ENCODE measurements at regions not wholly inside any gene's neighbourhood (a gene's known extent, or its start where the extent isn't known, plus 50 kb on each side); places are given as distances from the start of the nearest gene placed in this dataset.

GRCh38 chr17:33778505-33779233 is 476.4 kb upstream of the CCL2 start:
- no peak for DNase-seq (ENCODE audit: low read depth)

GRCh38 chr17:33779234-33779591 is 475.9 kb upstream of the CCL2 start:
- peak; percentile 44 for DNase-seq (ENCODE audit: low read depth)

- DNase-seq (ENCODE audit: low read depth), result no peak
Measured at GRCh38 chr17:33785281-33785680, 469.8 kb upstream of the CCL2 start.

GRCh38 chr17:33786478-33786877 is 468.6 kb upstream of the CCL2 start:
- DNase-seq (ENCODE audit: low read depth), result no peak

DNA sequence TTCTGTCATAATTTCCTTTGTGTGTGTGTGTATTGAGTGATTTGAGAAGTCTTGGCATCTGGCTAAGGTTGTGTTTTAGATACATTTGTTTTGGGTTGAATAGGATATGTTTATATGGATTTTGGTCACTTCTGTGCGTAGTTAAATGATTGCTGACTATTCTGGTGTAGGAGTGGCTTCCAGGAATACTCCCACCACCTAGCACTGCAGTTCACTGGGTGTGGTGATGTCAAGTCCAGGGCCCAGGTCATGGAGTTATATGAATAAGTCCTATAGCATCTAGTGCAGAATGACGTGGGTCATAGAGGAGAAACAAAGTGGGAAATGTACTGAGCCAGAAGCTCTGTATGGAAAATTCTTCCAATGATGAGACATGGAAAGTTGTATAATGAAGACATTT is 465.4 kb upstream of the CCL2 start:
- no peak for DNase-seq (ENCODE audit: low read depth)

DNA sequence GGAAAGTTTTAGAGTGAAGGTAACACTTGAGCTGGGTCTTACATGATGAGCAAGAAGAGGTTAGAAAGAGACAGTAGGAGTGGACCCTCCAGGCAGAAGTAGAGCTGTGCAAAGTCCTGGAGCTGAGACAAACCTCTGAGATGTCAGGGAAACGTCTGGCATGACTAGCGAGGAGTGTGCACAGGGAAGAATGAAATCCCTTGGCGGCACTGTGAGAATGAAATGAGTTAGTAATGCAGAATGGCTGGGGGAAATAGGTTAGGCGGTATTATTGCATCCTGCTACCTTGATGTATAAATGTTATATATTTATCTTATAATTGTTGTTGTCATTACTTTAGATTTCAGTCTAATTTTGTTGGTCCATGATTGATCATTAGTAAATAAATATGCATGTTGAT is 457.9 kb upstream of the CCL2 start:
- no peak for DNase-seq (ENCODE audit: low read depth)

DNA sequence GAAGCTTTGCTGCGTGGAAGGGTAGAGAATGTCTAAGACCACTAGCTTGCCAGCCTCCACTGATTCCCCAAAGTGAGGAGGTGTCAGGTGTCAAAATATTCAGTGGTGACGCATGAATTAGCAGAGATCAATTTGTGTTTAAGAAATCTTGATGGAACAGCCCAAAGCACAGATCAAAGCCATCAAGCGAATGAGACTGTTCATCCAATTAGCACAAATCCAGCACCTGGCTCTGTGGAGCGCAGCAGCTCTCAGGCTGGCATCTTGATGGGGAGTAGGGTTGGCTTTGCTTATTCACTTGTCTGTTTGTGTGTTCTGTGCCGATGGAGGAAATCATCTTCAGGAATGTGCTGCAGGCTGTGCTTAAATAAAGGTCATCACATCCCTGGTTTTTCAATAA is 456.8 kb upstream of the CCL2 start:
- DNase-seq (ENCODE audit: low read depth), result no peak

DNA sequence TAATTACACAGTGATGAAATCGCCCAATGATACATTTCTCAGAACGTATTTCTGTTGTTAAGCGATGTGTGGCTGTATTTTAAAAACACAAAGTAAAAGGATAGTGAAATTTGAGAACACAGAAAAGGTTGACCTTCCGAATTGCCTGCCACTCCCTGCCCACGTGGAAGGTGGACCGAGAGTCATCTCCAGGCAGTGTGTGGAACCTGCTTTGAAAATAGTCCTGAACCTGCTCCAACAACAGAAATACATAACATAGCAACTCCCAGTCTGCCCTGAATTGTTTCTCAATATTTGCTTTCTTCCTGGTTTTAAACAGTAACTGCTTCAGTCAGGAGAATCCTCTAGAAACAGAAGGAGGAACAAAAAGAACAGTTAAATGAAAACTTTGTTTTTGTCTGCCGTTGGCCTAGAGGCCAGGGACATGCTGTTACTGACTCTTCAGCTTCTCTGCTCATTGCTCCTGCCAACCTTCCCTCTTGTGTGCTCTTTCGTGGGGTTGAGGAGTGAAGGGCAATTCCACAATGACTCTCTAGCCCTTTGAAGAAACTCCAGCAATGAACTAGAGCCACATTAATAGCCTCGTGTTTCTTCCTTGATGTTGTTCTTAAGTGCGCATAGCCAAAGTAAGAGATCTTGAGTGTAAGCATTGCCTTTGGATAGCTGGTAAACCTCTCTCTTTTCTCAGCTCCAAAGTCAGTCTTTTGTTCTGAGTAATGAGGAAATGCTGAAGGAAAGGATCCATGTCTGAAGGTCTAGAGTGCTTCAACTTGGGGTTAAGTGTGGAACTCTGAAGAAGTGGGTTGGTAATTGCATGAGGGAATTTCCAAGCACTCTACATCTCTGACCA is 452.5 kb upstream of the CCL2 start:
- no peak for DNase-seq (ENCODE audit: low read depth)

DNA sequence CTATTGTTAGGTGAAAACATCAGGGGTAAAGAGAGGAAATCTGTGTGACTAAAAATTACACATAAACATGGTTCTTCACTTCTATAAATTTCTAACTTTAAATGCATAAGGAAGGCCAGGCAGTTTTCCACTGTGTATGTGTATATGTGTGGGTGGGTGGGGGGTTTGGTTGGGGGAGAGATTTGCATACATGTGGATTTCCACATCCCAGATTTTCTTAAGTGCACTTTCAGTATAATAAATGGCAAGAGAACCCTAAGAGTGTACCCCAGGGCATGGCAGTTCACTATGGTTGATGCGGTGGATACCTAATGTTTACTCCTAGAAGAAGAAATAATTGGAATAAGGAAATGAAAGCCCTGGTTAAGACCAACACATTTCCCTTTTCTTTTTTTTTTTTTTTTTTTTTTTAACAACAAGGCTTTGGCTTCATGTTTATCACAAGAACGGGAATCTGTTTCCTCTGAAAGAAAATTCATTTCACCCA is 451.8 kb upstream of the CCL2 start:
- no peak for DNase-seq (ENCODE audit: low read depth)

DNA sequence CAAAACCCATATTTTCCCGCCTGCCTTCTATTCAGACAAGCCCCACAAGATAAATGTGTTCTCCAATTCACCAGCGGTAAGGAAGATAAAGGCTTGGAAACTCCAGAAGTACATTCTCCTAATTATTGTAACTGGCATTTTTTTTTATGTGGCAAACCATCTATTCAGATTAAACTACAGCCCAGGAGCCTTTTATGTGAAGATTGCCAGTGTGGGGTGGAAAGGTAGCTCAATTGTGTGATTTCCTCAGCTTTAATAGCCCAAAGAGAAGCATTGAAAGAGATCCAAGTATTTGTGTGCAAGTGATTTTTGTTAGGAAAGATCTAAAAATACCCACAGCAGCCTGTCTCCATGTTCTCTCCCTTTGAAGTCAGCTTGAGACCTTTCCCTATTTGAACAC is 451.4 kb upstream of the CCL2 start:
- no peak for DNase-seq (ENCODE audit: low read depth)

DNA sequence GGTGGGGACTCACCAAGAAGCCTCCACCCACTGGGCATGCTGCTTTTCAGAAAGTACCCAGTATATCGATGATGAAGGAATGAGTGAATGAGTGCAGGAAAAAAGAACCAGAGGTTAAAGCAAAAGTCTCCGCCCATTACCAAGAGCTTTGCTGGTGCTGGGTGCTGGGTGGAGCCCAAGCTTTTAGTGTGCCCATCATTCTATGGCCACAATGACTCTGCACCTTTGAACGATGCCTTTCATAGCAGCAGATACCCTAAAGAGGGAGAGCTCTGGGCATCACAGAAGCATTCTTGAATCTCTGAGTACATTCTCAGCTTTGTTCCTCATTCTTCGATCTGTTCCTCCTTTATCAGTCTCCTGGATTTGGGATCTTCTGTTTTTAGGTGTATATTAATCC is 450.7 kb upstream of the CCL2 start:
- no peak for DNase-seq (ENCODE audit: low read depth)

GRCh38 chr17:33806631-33807030 is 448.5 kb upstream of the CCL2 start:
- DNase-seq (ENCODE audit: low read depth), result no peak

- DNase-seq (ENCODE audit: low read depth), result no peak
Measured at GRCh38 chr17:33809748-33810147, 445.3 kb upstream of the CCL2 start.

GRCh38 chr17:33811004-33811760 is 443.9 kb upstream of the CCL2 start:
- DNase-seq (ENCODE audit: low read depth), result no peak

GRCh38 chr17:33811984-33812577 is 443.0 kb upstream of the CCL2 start:
- DNase-seq (ENCODE audit: low read depth), result no peak

GRCh38 chr17:33814852-33815251 is 440.2 kb upstream of the CCL2 start:
- DNase-seq (ENCODE audit: low read depth), result no peak

DNA sequence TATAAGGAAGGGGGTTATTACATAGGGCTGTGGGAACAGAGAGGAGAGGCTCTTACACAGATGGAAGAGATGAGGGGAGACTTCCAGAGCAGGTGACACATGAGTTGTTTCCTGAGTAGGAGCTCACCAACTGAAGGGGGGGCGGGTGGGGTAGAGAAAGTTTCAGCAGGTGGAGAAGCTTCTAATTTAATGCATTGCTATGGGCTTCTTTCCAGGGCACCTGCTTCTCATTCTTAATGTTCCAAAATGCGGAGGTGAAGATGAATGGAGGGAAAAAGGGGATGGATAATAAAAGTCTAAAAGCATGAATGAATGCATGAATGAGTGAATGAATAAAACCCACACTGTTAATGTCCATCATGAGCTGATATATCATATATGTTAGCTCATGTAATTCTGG is 439.0 kb upstream of the CCL2 start:
- no peak for DNase-seq (ENCODE audit: low read depth)

DNA sequence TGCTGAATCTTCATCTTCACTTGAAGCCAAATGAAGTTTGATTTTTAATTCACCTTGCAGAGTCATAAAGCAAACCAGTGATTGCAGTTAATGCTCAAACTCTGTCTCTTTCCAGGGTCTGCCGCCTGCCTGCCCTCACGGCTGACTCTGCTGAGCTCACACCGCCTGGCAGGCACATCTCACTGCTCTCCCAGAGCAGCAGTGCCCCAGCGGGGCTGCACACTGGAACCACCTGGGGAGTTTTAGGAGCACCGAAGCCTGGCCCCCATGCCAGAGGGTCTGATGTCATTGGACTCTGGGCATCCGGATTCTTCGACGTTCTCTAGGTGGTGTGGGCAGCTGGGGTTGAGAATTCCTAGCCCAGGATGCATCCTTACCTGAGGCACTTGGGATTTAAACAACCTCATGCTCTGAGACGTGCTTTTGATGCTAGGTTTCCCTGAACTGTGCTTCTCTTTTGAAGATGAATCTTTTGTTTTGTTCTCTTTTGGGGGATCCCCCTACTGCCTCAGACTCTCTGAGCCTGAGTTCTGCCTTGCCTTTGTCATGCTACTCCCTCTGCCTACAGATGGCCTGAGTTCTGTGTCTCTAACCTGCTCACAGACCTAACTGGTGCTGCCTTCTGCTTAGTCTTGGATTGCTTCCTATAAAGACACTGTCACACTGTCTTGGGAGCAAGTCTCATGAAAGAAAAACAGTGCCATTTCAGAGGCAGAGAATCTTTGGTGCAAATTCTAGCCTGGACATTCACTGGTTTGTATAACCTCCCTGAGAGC is 438.1 kb upstream of the CCL2 start:
- DNase-seq (ENCODE audit: low read depth), result no peak

DNA sequence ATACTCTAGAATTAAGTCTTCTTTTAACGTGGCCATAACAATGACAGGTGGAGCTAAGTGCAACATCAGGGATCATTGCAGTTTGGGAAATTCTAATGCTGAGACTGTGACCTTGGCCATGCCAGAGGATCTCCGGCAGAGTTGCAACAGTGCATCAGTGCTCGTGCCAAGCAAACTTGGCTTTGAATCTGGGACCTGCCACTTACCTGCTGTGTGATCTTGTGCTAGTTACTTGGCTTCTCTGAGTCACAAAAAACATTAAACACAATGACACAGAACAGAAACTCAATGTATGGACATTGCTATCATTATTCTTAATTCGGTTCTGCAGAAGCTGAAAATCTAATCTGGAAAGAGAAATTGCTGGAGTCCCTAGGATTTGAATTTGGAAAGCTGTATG is 435.5 kb upstream of the CCL2 start:
- DNase-seq (ENCODE audit: low read depth), result no peak

DNA sequence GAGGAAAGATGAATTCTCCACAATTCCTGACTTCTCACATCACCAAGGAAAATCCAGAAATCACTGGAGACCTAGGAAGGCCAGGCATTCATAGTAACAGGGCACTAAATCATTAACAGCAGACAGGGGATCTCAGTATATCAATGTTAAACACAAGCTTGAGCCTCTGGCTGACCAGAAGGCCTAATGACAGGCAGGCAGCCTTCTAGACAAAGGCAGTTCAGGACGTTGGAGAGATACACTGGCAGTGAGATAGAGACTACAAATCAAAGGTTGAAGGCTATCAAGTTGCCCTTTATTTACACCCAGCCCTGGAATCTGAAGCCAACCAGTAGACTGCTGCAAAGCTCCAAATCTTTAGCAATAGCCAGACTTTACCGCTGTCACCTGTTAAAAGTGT is 422.8 kb upstream of the CCL2 start:
- no peak for DNase-seq (ENCODE audit: low read depth)

GRCh38 chr17:33837281-33837680 is 417.8 kb upstream of the CCL2 start:
- no peak for DNase-seq (ENCODE audit: low read depth)

DNA sequence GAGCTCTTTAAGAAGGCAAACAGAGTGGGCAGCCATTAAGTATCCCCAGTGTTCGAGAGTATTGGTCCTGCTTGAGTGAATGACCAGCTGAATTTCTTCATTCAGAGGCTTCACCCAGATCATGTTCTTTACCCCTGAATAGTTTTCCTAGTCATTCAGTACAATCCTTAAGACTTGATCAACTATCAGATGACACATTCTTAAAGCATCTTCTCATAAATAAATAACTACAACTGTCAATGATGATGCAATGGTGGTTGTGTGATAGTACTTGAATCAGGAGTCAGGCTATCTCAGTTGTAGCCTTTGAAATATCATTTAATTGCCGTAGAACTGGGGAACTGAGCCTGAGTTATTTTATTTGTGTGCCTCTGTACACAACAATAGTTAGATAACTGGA is 416.8 kb upstream of the CCL2 start:
- DNase-seq (ENCODE audit: low read depth), result no peak
